ENCODE measurements at regions not wholly inside any gene's neighbourhood (a gene's known extent, or its start where the extent isn't known, plus 50 kb on each side); places are given as distances from the start of the nearest gene placed in this dataset.

- Histone ChIP-seq H3K36me3 (ENCODE audit: control insufficient read depth, insufficient read depth, low read length) (no peaks in the 10 kb centered on the region), H3K4me3 (ENCODE audit: low read depth, low read length) (no peak overlapping the region), H3K27me3 (ENCODE audit: control insufficient read depth, insufficient read depth, low read length) (peaks cover 3% of the 10 kb centered on the region)
- peak; percentile 32 for FAIRE-seq
- DNase-seq (ENCODE audit: low read depth), result no peak
- TF ChIP-seq CTCF (IDR thresholded peaks at IDR 0.05; ENCODE audit: insufficient read depth, low read length, severe bottlenecking), result no peak
Measured at GRCh38 chr15:51156957-51157356, 62.3 kb upstream of the TNFAIP8L3 start.

- Histone ChIP-seq H3K27me3 (ENCODE audit: control insufficient read depth, insufficient read depth, low read length) (no peaks in the 10 kb centered on the region), H3K36me3 (ENCODE audit: control insufficient read depth, insufficient read depth, low read length) (no peaks in the 10 kb centered on the region), H3K4me3 (ENCODE audit: low read depth, low read length) (no peak overlapping the region)
- no peak for DNase-seq (ENCODE audit: low read depth)
- TF ChIP-seq CTCF (IDR thresholded peaks at IDR 0.05; ENCODE audit: insufficient read depth, low read length, severe bottlenecking), result no peak
- FAIRE-seq, result no peak
Measured at GRCh38 chr15:51155891-51156290, 61.2 kb upstream of the TNFAIP8L3 start.

GRCh38 chr15:51155016-51155580, 60.4 kb upstream of the TNFAIP8L3 start:
- DNase-seq (ENCODE audit: low read depth), result no peak
- no peaks in the 10 kb centered on the region for H3K36me3 ChIP-seq (ENCODE audit: control insufficient read depth, insufficient read depth, low read length)
- no peaks in the 10 kb centered on the region for H3K27me3 ChIP-seq (ENCODE audit: control insufficient read depth, insufficient read depth, low read length)
- FAIRE-seq, result no peak
- TF ChIP-seq CTCF (IDR thresholded peaks at IDR 0.05; ENCODE audit: insufficient read depth, low read length, severe bottlenecking), result no peak
- no peak overlapping the region for H3K4me3 ChIP-seq (ENCODE audit: low read depth, low read length)

All from bronchial epithelial cell (primary cell).